MM.1S (cell line): ENCODE measurements at regions not wholly inside any gene's neighbourhood (a gene's known extent, or its start where the extent isn't known, plus 50 kb on each side); places are given as distances from the start of the nearest gene placed in this dataset.

ENCODE experiments used
- DNase-seq: peaks from one replicate; pipeline ENCODE4 v3.0.0-alpha.2; 2015
- H2AFZ ChIP-seq: fragments of 300-600 bp; sonication (generic); 2 replicates; pipeline ENCODE4 v1.6.0; 2016; ENCODE audit warnings: antibody characterized with exemption, low read length
- H3F3A ChIP-seq: fragments of 300-600 bp; sonication (generic); 2 replicates; pipeline ENCODE4 v1.6.1; 2016; ENCODE audit warnings: mild to moderate bottlenecking, antibody characterized with exemption, low read length, moderate library complexity, mixed read lengths; ENCODE audit not compliant: insufficient read depth
- H3K27ac ChIP-seq: fragments of 300-600 bp; sonication (generic); 2 replicates; pipeline ENCODE4 v1.5.1; 2016; ENCODE audit warnings: mild to moderate bottlenecking, low read length
- H3K27me3 ChIP-seq: fragments of 300-600 bp; sonication (generic); replicated peaks from 2 replicates; pipeline ENCODE4 v1.6.0; 2016; ENCODE audit warnings: low read length; ENCODE audit not compliant: insufficient read depth
- H3K36me3 ChIP-seq: fragments of 300-600 bp; sonication (generic); replicated peaks from 2 replicates; pipeline ENCODE4 v1.6.1; 2016; ENCODE audit warnings: mild to moderate bottlenecking, low read length, mixed read lengths; ENCODE audit not compliant: insufficient read depth
- H3K4me1 ChIP-seq: fragments of 300-600 bp; sonication (generic); 2 replicates; pipeline ENCODE4 v1.6.1; 2016; ENCODE audit warnings: low read length, mixed read lengths
- H3K4me2 ChIP-seq: fragments of 300-600 bp; sonication (generic); 2 replicates; pipeline ENCODE4 v1.6.0; 2016; ENCODE audit warnings: low read depth, low read length
- H3K4me3 ChIP-seq: fragments of 300-600 bp; sonication (generic); 2 replicates; pipeline ENCODE4 v1.5.1; 2016; ENCODE audit warnings: low read length, mixed read lengths
- H3K79me2 ChIP-seq: fragments of 300-600 bp; sonication (generic); 2 replicates; pipeline ENCODE4 v1.6.1; 2016; ENCODE audit warnings: mixed run types, low read length, mixed read lengths
- H3K9ac ChIP-seq: fragments of 300-600 bp; sonication (generic); 2 replicates; pipeline ENCODE4 v1.6.1; 2016; ENCODE audit warnings: low read length, mixed read lengths
- H3K9me2 ChIP-seq: fragments of 300-600 bp; sonication (generic); replicated peaks from 2 replicates; pipeline ENCODE4 v1.6.1; 2016; ENCODE audit warnings: mild to moderate bottlenecking, low read length, mixed read lengths; ENCODE audit not compliant: insufficient read depth
- H3K9me3 ChIP-seq: fragments of 300-600 bp; sonication (generic); replicated peaks from 2 replicates; pipeline ENCODE4 v1.6.1; 2016; ENCODE audit warnings: mild to moderate bottlenecking, low read length, mixed read lengths; ENCODE audit not compliant: insufficient read depth
- H4K20me1 ChIP-seq: fragments of 300-600 bp; sonication (generic); 2 replicates; pipeline ENCODE4 v1.6.1; 2016; ENCODE audit warnings: mild to moderate bottlenecking, low read length, moderate library complexity, mixed read lengths; ENCODE audit not compliant: insufficient read depth
- CTCF ChIP-seq: fragments of 300-600 bp; sonication (generic); IDR thresholded peaks from 2 replicates; pipeline ENCODE4 v1.5.1; 2016; ENCODE audit warnings: antibody characterized with exemption, low read length, mixed read lengths
- EZH2 ChIP-seq: fragments of 300-600 bp; sonication (generic); optimal IDR thresholded peaks from 2 replicates; pipeline ENCODE3; 2017; ENCODE audit warnings: low read depth, mild to moderate bottlenecking, antibody characterized with exemption, low read length, mixed read lengths
- EZH2phosphoT487 ChIP-seq: fragments of 300-600 bp; sonication (generic); IDR thresholded peaks from 2 replicates; pipeline ENCODE4 v1.6.1; 2018; ENCODE audit warnings: antibody characterized with exemption, low read length

- DNase-seq: no peak
- Histone ChIP-seq H3K4me2 (no peak overlapping the region), H3K9ac (no peak overlapping the region), H3K27me3 (no peaks in the 10 kb centered on the region), H3K9me2 (no peaks in the 10 kb centered on the region), H3K4me3 (no peak overlapping the region), H3K9me3 (no peaks in the 10 kb centered on the region), H2AFZ (no peak overlapping the region), H4K20me1 (no peaks in the 10 kb centered on the region), H3K79me2 (no peaks in the 10 kb centered on the region), H3K27ac (no peak overlapping the region), H3K4me1 (no peaks in the 10 kb centered on the region), H3K36me3 (no peaks in the 10 kb centered on the region), H3F3A (no peaks in the 10 kb centered on the region)
- TF ChIP-seq EZH2 (no peak), CTCF (no peak), EZH2phosphoT487 (no peak)
These were observed 56.1 kb upstream of the RNF152 start for GRCh38 chr18:61948846-61949438.

GRCh38 chr18:61948281-61948741 is 55.5 kb upstream of the RNF152 start:
- Histone ChIP-seq H4K20me1 (no peaks in the 10 kb centered on the region), H3F3A (no peaks in the 10 kb centered on the region), H3K9ac (no peak overlapping the region), H3K27ac (no peak overlapping the region), H3K4me3 (no peak overlapping the region), H3K4me1 (no peaks in the 10 kb centered on the region), H3K9me3 (no peaks in the 10 kb centered on the region), H3K4me2 (no peak overlapping the region), H3K79me2 (no peaks in the 10 kb centered on the region), H3K9me2 (no peaks in the 10 kb centered on the region), H2AFZ (no peak overlapping the region), H3K36me3 (no peaks in the 10 kb centered on the region), H3K27me3 (no peaks in the 10 kb centered on the region)
- no peak for TF ChIP-seq CTCF
- TF ChIP-seq EZH2: no peak
- no peak for DNase-seq

GRCh38 chr18:61946449-61946848 is 53.6 kb upstream of the RNF152 start:
- Histone ChIP-seq H3K4me1 (no peaks in the 10 kb centered on the region), H2AFZ (no peak overlapping the region), H3K27ac (no peak overlapping the region), H3K36me3 (no peaks in the 10 kb centered on the region), H3K27me3 (no peaks in the 10 kb centered on the region), H3K4me2 (no peak overlapping the region), H3F3A (no peaks in the 10 kb centered on the region), H3K79me2 (no peaks in the 10 kb centered on the region), H3K9me3 (no peaks in the 10 kb centered on the region), H4K20me1 (no peaks in the 10 kb centered on the region), H3K9me2 (no peaks in the 10 kb centered on the region), H3K9ac (no peak overlapping the region), H3K4me3 (no peak overlapping the region)
- DNase-seq: no peak
- no peak for TF ChIP-seq EZH2phosphoT487
- TF ChIP-seq EZH2: no peak
- TF ChIP-seq CTCF: no peak
